Keratinocyte (primary cell): ENCODE measurements at regions not wholly inside any gene's neighbourhood (a gene's known extent, or its start where the extent isn't known, plus 50 kb on each side); places are given as distances from the start of the nearest gene placed in this dataset.

Experiments used
- DNase-seq: peaks from one replicate; pipeline ENCODE4 v3.0.0-alpha.2; 2011; ENCODE audit warnings: low read depth, missing footprints, low spot score
- FAIRE-seq: peaks from 2 replicates; lab custom pipeline; 2011; peaks lifted over from hg19 to GRCh38; lab: Jason Lieb, UNC
- H2AFZ ChIP-seq: 2 replicates; pipeline ENCODE4 v1.6.0; 2012; ENCODE audit warnings: low read length, control low read depth, inconsistent platforms; ENCODE audit not compliant: control insufficient read depth
- H3K27ac ChIP-seq: 2 replicates; pipeline ENCODE4 v1.5.1; 2011; ENCODE audit warnings: low read length; ENCODE audit not compliant: control insufficient read depth, insufficient read depth
- H3K27me3 ChIP-seq: 3 replicates; pipeline ENCODE4 v1.6.0; 2011; ENCODE audit warnings: low read length; ENCODE audit not compliant: control insufficient read depth, insufficient read depth; ENCODE audit errors: extremely low read depth
- H3K36me3 ChIP-seq, 2 experiments: 2 replicates in 1 of 2; 3 replicates in 1 of 2; pipeline ENCODE4 v1.5.1; 2011; ENCODE audit warnings: low read length in 2 of 2, mild to moderate bottlenecking in 1 of 2; ENCODE audit not compliant: control insufficient read depth in 2 of 2, insufficient read depth in 2 of 2; ENCODE audit errors: extremely low read depth in 1 of 2
- H3K4me1 ChIP-seq: 3 replicates; pipeline ENCODE4 v1.5.1; 2011; ENCODE audit warnings: low read length; ENCODE audit not compliant: control insufficient read depth, insufficient read depth; ENCODE audit errors: extremely low read depth
- H3K4me2 ChIP-seq: 3 replicates; pipeline ENCODE4 v1.6.0; 2011; ENCODE audit warnings: low read depth, low read length; ENCODE audit not compliant: control insufficient read depth, insufficient read depth; ENCODE audit errors: extremely low read depth
- H3K4me3 ChIP-seq, 3 experiments: fragments of 200-600 bp in 1 of 3; sonication (generic) in 1 of 3; 2 replicates in 2 of 3; 3 replicates in 1 of 3; pipeline ENCODE4 v1.5.1; 2011 to 2016; ENCODE audit warnings: low read length in 3 of 3, mild to moderate bottlenecking in 3 of 3, control low read depth in 2 of 3, inconsistent platforms in 1 of 3, low read depth in 1 of 3, mixed read lengths in 1 of 3, mixed run types in 1 of 3, moderate library complexity in 1 of 3; ENCODE audit not compliant: control insufficient read depth in 2 of 3, insufficient read depth in 2 of 3; ENCODE audit errors: extremely low read depth in 1 of 3
- H3K79me2 ChIP-seq: 2 replicates; pipeline ENCODE4 v1.6.0; 2012; ENCODE audit warnings: low read length; ENCODE audit not compliant: control insufficient read depth, insufficient read depth
- H3K9ac ChIP-seq: 3 replicates; pipeline ENCODE4 v1.6.0; 2011; ENCODE audit warnings: low read length; ENCODE audit not compliant: control insufficient read depth, insufficient read depth; ENCODE audit errors: extremely low read depth
- H3K9me1 ChIP-seq: 3 replicates; pipeline ENCODE4 v1.6.0; 2011; ENCODE audit warnings: low read length; ENCODE audit not compliant: control insufficient read depth, insufficient read depth; ENCODE audit errors: extremely low read depth
- H3K9me3 ChIP-seq: 2 replicates; pipeline ENCODE4 v1.5.1; 2012; ENCODE audit warnings: low read depth, low read length; ENCODE audit not compliant: control insufficient read depth
- H4K20me1 ChIP-seq: 3 replicates; pipeline ENCODE4 v1.6.0; 2011; ENCODE audit warnings: low read length; ENCODE audit not compliant: control insufficient read depth, insufficient read depth; ENCODE audit errors: extremely low read depth
- CTCF ChIP-seq, 3 experiments: IDR thresholded peaks in 1 of 3; conservative IDR thresholded peaks in 1 of 3; optimal IDR thresholded peaks in 1 of 3; 2 replicates in 2 of 3; 3 replicates in 1 of 3; pipeline versions ENCODE3 to v1.5.1; 2011; ENCODE audit warnings: low read length in 3 of 3, mild to moderate bottlenecking in 3 of 3, moderate library complexity in 2 of 3, control low read depth in 1 of 3, inconsistent platforms in 1 of 3; ENCODE audit not compliant: insufficient read depth in 2 of 3; ENCODE audit errors: extremely low read depth in 1 of 3
- EZH2 ChIP-seq: IDR thresholded peaks from one replicate; pipeline ENCODE4 v1.6.1; 2012; ENCODE audit warnings: inconsistent platforms, mild to moderate bottlenecking, low read length, moderate library complexity
- dilution Hi-C: fragments of 300-500 bp; cut with MboI; formaldehyde crosslinking; loops from one replicate; pipeline ENCODE4 v1.7.0; 2020; ENCODE audit warnings: low sequenced_read_pairs; ENCODE audit not compliant: extremely low pct_ligation_motif_present

GRCh38 chr22:48342732-48343131 lies 1484.9 kb downstream of the BRD1 start:
- H3K4me1 ChIP-seq: no peaks in the 10 kb centered on the region
- no peak overlapping the region for H3K9ac ChIP-seq
- DNase-seq (no peak), FAIRE-seq (no peak)
- dilution Hi-C loops: no loop called here
- TF ChIP-seq EZH2: no peak
- no peak for TF ChIP-seq CTCF (optimal IDR thresholded peaks at IDR 0.05 in 1 of 3, IDR thresholded peaks at IDR 0.05 in 1 of 3, conservative IDR thresholded peaks at IDR 0.05 in 1 of 3; ENCODE audit: extremely low read depth in 1 of 3, insufficient read depth in 2 of 3, low read length in 3 of 3)
- H3K27me3 ChIP-seq: no peaks in the 10 kb centered on the region
- no peak overlapping the region for H3K4me3 ChIP-seq
- no peaks in the 10 kb centered on the region for H3K9me1 ChIP-seq
- H3K4me2 ChIP-seq: no peak overlapping the region
- no peak overlapping the region for H3K27ac ChIP-seq
- no peaks in the 10 kb centered on the region for H3K79me2 ChIP-seq
- H4K20me1 ChIP-seq: no peaks in the 10 kb centered on the region
- H3K36me3 ChIP-seq: no peaks in the 10 kb centered on the region
- peaks cover 13% of the 10 kb centered on the region for H3K9me3 ChIP-seq
- H2AFZ ChIP-seq: no peak overlapping the region

- H3K9ac ChIP-seq: no peak overlapping the region
- no peaks in the 10 kb centered on the region for H3K36me3 ChIP-seq
- no peak overlapping the region for H2AFZ ChIP-seq
- peaks cover 12% of the 10 kb centered on the region for H3K9me3 ChIP-seq
- H3K27me3 ChIP-seq: no peaks in the 10 kb centered on the region
- H3K27ac ChIP-seq: no peak overlapping the region
- TF ChIP-seq EZH2: no peak
- TF ChIP-seq CTCF (optimal IDR thresholded peaks at IDR 0.05 in 1 of 3, IDR thresholded peaks at IDR 0.05 in 1 of 3, conservative IDR thresholded peaks at IDR 0.05 in 1 of 3; ENCODE audit: extremely low read depth in 1 of 3, insufficient read depth in 2 of 3, low read length in 3 of 3): no peak
- no peak overlapping the region for H3K4me2 ChIP-seq
- no peaks in the 10 kb centered on the region for H4K20me1 ChIP-seq
- no peaks in the 10 kb centered on the region for H3K4me1 ChIP-seq
- H3K79me2 ChIP-seq: no peaks in the 10 kb centered on the region
- no peak overlapping the region for H3K4me3 ChIP-seq
- H3K9me1 ChIP-seq: no peaks in the 10 kb centered on the region
- dilution Hi-C loops: no loop called here
- FAIRE-seq: no peak
- DNase-seq: no peak
Observed at GRCh38 chr22:48342016-48342415, 1485.7 kb downstream of the BRD1 start.
